HEK293 (cell line): ENCODE measurements at regions not wholly inside any gene's neighbourhood (a gene's known extent, or its start where the extent isn't known, plus 50 kb on each side); places are given as distances from the start of the nearest gene placed in this dataset.

Source experiments
- CTCF ChIP-seq: fragments of 450-650 bp; formaldehyde crosslinking; IDR thresholded peaks from 2 replicates; pipeline ENCODE4 v1.5.1; 2016; ENCODE audit warnings: missing biosample characterization, missing genetic modification characterization
- ELK4 ChIP-seq: IDR thresholded peaks from 2 replicates; pipeline ENCODE4 v1.6.1; 2011; ENCODE audit warnings: mild to moderate bottlenecking, low read depth, low read length, borderline replicate concordance
- HOXA7 ChIP-seq: sonication (generic); formaldehyde crosslinking; IDR thresholded peaks from 2 replicates; pipeline ENCODE4 v1.8.1; 2022; ENCODE audit warnings: missing genetic modification reagents, borderline replicate concordance
- KLF1 ChIP-seq: fragments of 450-650 bp; formaldehyde crosslinking; IDR thresholded peaks from 2 replicates; pipeline ENCODE4 v1.5.1; 2016; ENCODE audit warnings: missing biosample characterization, missing genetic modification characterization
- KLF9 ChIP-seq: fragments of 450-650 bp; formaldehyde crosslinking; IDR thresholded peaks from 2 replicates; pipeline ENCODE4 v1.5.1; 2016; ENCODE audit warnings: missing biosample characterization, missing genetic modification characterization, low read depth
- PRDM10 ChIP-seq: fragments of 450-650 bp; formaldehyde crosslinking; IDR thresholded peaks from 2 replicates; pipeline ENCODE4 v1.5.1; 2016; ENCODE audit warnings: missing biosample characterization, missing genetic modification characterization
- SETDB1 ChIP-seq: IDR thresholded peaks from one replicate; pipeline ENCODE4 v1.6.1; 2017; ENCODE audit warnings: mild to moderate bottlenecking, low read length, moderate library complexity, mixed read lengths; ENCODE audit not compliant: insufficient read length
- ZBTB26 ChIP-seq: fragments of 450-650 bp; formaldehyde crosslinking; optimal IDR thresholded peaks from 2 replicates; pipeline ENCODE3; 2016; ENCODE audit warnings: missing biosample characterization, mild to moderate bottlenecking, missing genetic modification characterization
- ZBTB6 ChIP-seq: fragments of 450-650 bp; formaldehyde crosslinking; IDR thresholded peaks from 2 replicates; pipeline ENCODE4 v1.5.1; 2017; ENCODE audit warnings: missing biosample characterization, missing genetic modification characterization
- ZSCAN16 ChIP-seq: fragments of 450-650 bp; formaldehyde crosslinking; IDR thresholded peaks from 2 replicates; pipeline ENCODE4 v1.5.1; 2016; ENCODE audit warnings: missing biosample characterization, missing genetic modification characterization

- no peak for TF ChIP-seq CTCF
- no peak for TF ChIP-seq PRDM10
- no peak for TF ChIP-seq SETDB1
- no peak for TF ChIP-seq ZBTB26
- TF ChIP-seq ELK4: no peak
- no peak for TF ChIP-seq ZSCAN16 (tag by site-specific recombination)
- no peak for TF ChIP-seq KLF1 (tag by site-specific recombination)
- no peak for TF ChIP-seq HOXA7
- TF ChIP-seq ZBTB6 (tag by site-specific recombination): no peak
- no peak for TF ChIP-seq KLF9
Observed at GRCh38 chr12:115799610-115800009, 477.9 kb downstream of the MED13L start.
